ENCODE measurements at regions not wholly inside any gene's neighbourhood (a gene's known extent, or its start where the extent isn't known, plus 50 kb on each side); places are given as distances from the start of the nearest gene placed in this dataset.

GRCh38 chr11:69355959-69356702 is 62.2 kb downstream of the MYEOV start:
- peaks cover 4 to 25% (median 8%) of the 10 kb centered on the region in 3 donors for H3K4me1 ChIP-seq
- peaks cover 0 to 10% (median 6%) of the 10 kb centered on the region in 3 donors for H3K9me3 ChIP-seq
- intact Hi-C loops (cut with DNase I) = no loop called here
- DNase-seq = no peak
- WGBS, 2 donors = 69 to 82% methylated on average over 8 of the region's 8 CpGs
- H3K27ac ChIP-seq = no peak overlapping the region
- no peak for TF ChIP-seq CTCF (IDR thresholded peaks at IDR 0.05)
- no peak for TF ChIP-seq POLR2A (IDR thresholded peaks at IDR 0.05)
- H3K27me3 ChIP-seq = peaks cover 0 to 35% (median 0%) of the 10 kb centered on the region in 4 donors
- no peak overlapping the region for H3K4me3 ChIP-seq
- H3K36me3 ChIP-seq = no peaks in the 10 kb centered on the region

- DNase-seq = no peak
- H3K36me3 ChIP-seq = no peaks in the 10 kb centered on the region
- intact Hi-C loops (cut with DNase I) = no loop called here
- H3K4me1 ChIP-seq = peaks cover 4 to 25% (median 8%) of the 10 kb centered on the region in 3 donors
- H3K27me3 ChIP-seq = peaks cover 0 to 35% (median 0%) of the 10 kb centered on the region in 4 donors
- WGBS, 2 donors = 79 to 85% methylated on average over 8 to 9 of the region's 15 CpGs
- H3K27ac ChIP-seq = no peak overlapping the region
- TF ChIP-seq CTCF (IDR thresholded peaks at IDR 0.05) (no peak), POLR2A (IDR thresholded peaks at IDR 0.05) (no peak)
- peaks cover 0 to 10% (median 6%) of the 10 kb centered on the region in 3 donors for H3K9me3 ChIP-seq
- no peak overlapping the region for H3K4me3 ChIP-seq
Measured at GRCh38 chr11:69356703-69357457, 62.9 kb downstream of the MYEOV start.

GRCh38 chr11:69357458-69358397 is 63.8 kb downstream of the MYEOV start:
- TF ChIP-seq POLR2A (IDR thresholded peaks at IDR 0.05) (no peak), CTCF (IDR thresholded peaks at IDR 0.05) (no peak)
- intact Hi-C loops (cut with DNase I) = no loop called here
- H3K27me3 ChIP-seq = peaks cover 0 to 35% (median 0%) of the 10 kb centered on the region in 4 donors
- H3K4me3 ChIP-seq = no peak overlapping the region
- H3K36me3 ChIP-seq = no peaks in the 10 kb centered on the region
- H3K9me3 ChIP-seq = peaks cover 0 to 10% (median 6%) of the 10 kb centered on the region in 3 donors
- H3K27ac ChIP-seq = no peak overlapping the region
- 71 to 80% methylated on average over 9 to 10 of the region's 18 CpGs for WGBS, 2 donors
- peaks cover 4 to 17% (median 8%) of the 10 kb centered on the region in 3 donors for H3K4me1 ChIP-seq
- DNase-seq = no peak

- no peaks in the 10 kb centered on the region for H3K36me3 ChIP-seq
- 93 to 94% methylated on average over 3 to 7 of the region's 8 CpGs for WGBS, 2 donors
- intact Hi-C loops (cut with DNase I) = no loop called here
- TF ChIP-seq POLR2A (IDR thresholded peaks at IDR 0.05) (no peak), CTCF (IDR thresholded peaks at IDR 0.05) (no peak)
- peaks cover 0 to 32% (median 0%) of the 10 kb centered on the region in 4 donors for H3K27me3 ChIP-seq
- no peak for DNase-seq
- peaks cover 0 to 10% (median 6%) of the 10 kb centered on the region in 3 donors for H3K9me3 ChIP-seq
- H3K27ac ChIP-seq = no peak overlapping the region
- peaks cover 0 to 9% (median 3%) of the 10 kb centered on the region in 3 donors for H3K4me1 ChIP-seq
- H3K4me3 ChIP-seq = no peak overlapping the region
Measured at GRCh38 chr11:69358398-69359020, 64.6 kb downstream of the MYEOV start.

All from esophagus squamous epithelium (tissue), 5 donors.